Thyroid gland (tissue), 4 donors: ENCODE measurements at regions not wholly inside any gene's neighbourhood (a gene's known extent, or its start where the extent isn't known, plus 50 kb on each side); places are given as distances from the start of the nearest gene placed in this dataset.

Experiments
- CTCF ChIP-seq, 6 experiments: fragments of 200-600 bp in 3 of 6; fragments of 450-650 bp in 3 of 6; sonication (generic) in 3 of 6; IDR thresholded peaks; one replicate each; pipeline ENCODE4 v1.5.1; 2016 to 2019; ENCODE audit warnings: antibody characterized with exemption in 6 of 6, mild to moderate bottlenecking in 2 of 6, inconsistent platforms in 1 of 6, moderate library complexity in 1 of 6
- POLR2A ChIP-seq, 2 donors: fragments of 450-650 bp; IDR thresholded peaks; one replicate each; pipeline ENCODE4 v1.6.1; 2017; ENCODE audit warnings: antibody characterized with exemption in 2 of 2, mild to moderate bottlenecking in 2 of 2, moderate library complexity in 1 of 2

DNA sequence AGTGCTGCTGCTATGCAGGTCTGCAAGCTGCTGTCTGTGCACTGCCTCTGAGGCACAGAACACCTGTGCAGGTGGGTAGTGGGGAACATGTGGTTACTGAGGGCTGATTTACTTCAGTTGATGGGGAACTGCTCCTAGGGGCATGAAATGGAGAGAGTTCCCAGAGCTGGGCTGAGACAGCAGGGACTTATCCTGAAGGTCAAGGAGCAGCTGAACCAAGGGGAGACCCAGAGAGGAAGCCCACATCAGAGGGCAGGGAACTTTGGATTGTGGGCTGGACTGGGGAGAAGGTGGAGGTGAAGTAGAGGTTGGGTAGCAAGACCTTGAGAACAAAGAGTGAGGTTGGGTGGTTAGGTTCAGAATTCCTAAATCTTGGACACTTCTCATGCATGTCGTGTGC lies 311.9 kb downstream of the AACS start:
- TF ChIP-seq CTCF (IDR thresholded peaks at IDR 0.05) (no peak), POLR2A (IDR thresholded peaks at IDR 0.05) (no peak)
